Neural progenitor cell (in vitro differentiated cells): ENCODE measurements at regions not wholly inside any gene's neighbourhood (a gene's known extent, or its start where the extent isn't known, plus 50 kb on each side); places are given as distances from the start of the nearest gene placed in this dataset.

Source experiments
- CTCF ChIP-seq: fragments of 200-600 bp; sonication (generic); IDR thresholded peaks from 2 replicates; pipeline ENCODE4 v1.5.1; 2017; ENCODE audit warnings: antibody characterized with exemption, mild to moderate bottlenecking
- EZH2 ChIP-seq: fragments of 200-600 bp; sonication (generic); IDR thresholded peaks from 2 replicates; pipeline ENCODE4 v1.6.1; 2017; ENCODE audit warnings: antibody characterized with exemption, mild to moderate bottlenecking, moderate library complexity

- TF ChIP-seq CTCF (no peak), EZH2 (no peak)
These were observed 281.9 kb upstream of the MAD2L1 start for GRCh38 chr4:120348521-120348920.
